ENCODE measurements at regions not wholly inside any gene's neighbourhood (a gene's known extent, or its start where the extent isn't known, plus 50 kb on each side); places are given as distances from the start of the nearest gene placed in this dataset.

DNA sequence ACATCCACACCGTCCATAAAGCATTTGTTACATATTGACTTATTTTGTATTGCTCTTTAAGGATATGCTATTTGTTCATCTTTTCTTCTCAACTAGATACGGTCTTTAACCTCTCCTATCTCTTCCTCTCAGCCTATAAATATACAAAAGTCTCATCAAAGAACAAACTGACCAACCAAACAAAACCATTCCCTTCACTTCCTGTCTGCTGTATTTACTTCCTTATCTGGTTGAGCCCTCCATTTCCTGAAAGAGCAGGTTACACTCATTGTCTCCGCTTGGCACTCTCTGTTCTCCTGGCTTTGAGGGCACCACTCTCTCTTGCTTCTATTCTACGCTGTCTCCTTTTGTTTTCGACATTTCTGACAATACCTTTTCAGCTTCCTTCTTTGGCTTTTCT, 431.9 kb upstream of the TCF4 start:
- TF ChIP-seq, protein P1, sequence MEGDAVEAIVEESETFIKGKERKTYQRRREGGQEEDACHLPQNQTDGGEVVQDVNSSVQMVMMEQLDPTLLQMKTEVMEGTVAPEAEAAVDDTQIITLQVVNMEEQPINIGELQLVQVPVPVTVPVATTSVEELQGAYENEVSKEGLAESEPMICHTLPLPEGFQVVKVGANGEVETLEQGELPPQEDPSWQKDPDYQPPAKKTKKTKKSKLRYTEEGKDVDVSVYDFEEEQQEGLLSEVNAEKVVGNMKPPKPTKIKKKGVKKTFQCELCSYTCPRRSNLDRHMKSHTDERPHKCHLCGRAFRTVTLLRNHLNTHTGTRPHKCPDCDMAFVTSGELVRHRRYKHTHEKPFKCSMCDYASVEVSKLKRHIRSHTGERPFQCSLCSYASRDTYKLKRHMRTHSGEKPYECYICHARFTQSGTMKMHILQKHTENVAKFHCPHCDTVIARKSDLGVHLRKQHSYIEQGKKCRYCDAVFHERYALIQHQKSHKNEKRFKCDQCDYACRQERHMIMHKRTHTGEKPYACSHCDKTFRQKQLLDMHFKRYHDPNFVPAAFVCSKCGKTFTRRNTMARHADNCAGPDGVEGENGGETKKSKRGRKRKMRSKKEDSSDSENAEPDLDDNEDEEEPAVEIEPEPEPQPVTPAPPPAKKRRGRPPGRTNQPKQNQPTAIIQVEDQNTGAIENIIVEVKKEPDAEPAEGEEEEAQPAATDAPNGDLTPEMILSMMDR (IDR thresholded peaks at IDR 0.05) = no peak
- TF ChIP-seq, protein P2, sequence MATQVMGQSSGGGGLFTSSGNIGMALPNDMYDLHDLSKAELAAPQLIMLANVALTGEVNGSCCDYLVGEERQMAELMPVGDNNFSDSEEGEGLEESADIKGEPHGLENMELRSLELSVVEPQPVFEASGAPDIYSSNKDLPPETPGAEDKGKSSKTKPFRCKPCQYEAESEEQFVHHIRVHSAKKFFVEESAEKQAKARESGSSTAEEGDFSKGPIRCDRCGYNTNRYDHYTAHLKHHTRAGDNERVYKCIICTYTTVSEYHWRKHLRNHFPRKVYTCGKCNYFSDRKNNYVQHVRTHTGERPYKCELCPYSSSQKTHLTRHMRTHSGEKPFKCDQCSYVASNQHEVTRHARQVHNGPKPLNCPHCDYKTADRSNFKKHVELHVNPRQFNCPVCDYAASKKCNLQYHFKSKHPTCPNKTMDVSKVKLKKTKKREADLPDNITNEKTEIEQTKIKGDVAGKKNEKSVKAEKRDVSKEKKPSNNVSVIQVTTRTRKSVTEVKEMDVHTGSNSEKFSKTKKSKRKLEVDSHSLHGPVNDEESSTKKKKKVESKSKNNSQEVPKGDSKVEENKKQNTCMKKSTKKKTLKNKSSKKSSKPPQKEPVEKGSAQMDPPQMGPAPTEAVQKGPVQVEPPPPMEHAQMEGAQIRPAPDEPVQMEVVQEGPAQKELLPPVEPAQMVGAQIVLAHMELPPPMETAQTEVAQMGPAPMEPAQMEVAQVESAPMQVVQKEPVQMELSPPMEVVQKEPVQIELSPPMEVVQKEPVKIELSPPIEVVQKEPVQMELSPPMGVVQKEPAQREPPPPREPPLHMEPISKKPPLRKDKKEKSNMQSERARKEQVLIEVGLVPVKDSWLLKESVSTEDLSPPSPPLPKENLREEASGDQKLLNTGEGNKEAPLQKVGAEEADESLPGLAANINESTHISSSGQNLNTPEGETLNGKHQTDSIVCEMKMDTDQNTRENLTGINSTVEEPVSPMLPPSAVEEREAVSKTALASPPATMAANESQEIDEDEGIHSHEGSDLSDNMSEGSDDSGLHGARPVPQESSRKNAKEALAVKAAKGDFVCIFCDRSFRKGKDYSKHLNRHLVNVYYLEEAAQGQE (IDR thresholded peaks at IDR 0.05; ENCODE audit: insufficient read depth in 1 of 2, low read depth in 2 of 2, low read length in 1 of 2) = no peak

Measured in Panc1 (cell line).